K562 (cell line): ENCODE measurements at regions not wholly inside any gene's neighbourhood (a gene's known extent, or its start where the extent isn't known, plus 50 kb on each side); places are given as distances from the start of the nearest gene placed in this dataset.

ENCODE experiments used
- ATAC-seq: fragments of 200-7000 bp; cut with Tn5 transposase; 3 replicates; pipeline ENCODE4 v1.9.1; 2020; ENCODE audit warnings: moderate library complexity
- BruUV-seq: library from RNA; stranded (reverse); fragments of 400-500 nt; replicated peaks from 2 replicates; lab custom pipeline; 2021; lab: Mats Ljungman, UMichigan
- CTCF ChIA-PET: fragments of 300-600 bp; formaldehyde crosslinking; extraction: SDS; loops from one replicate; lab custom pipeline; 2021; ENCODE audit warnings: low intra/inter-chr PET ratio; lab: Yijun Ruan, JAX
- POLR2A ChIA-PET: fragments of 300-600, 350-650 bp; sonication (Branson Sonifier 250); formaldehyde crosslinking; extraction: SDS; loops from one replicate; lab custom pipeline; 2021; ENCODE audit warnings: antibody characterized with exemption, inconsistent platforms; lab: Yijun Ruan, JAX
- DNase-seq, 4 experiments: peaks; one replicate each; pipeline versions ENCODE4 v3.0.0 to v3.0.0-alpha.2; 2011 to 2018; ENCODE audit warnings: low spot score in 3 of 4, mixed read lengths in 3 of 4; ENCODE audit errors: extremely low read depth in 1 of 4
- FAIRE-seq: peaks from 2 replicates; lab custom pipeline; 2011; peaks lifted over from hg19 to GRCh38; lab: Jason Lieb, UNC
- H2AFZ ChIP-seq: 2 replicates; pipeline ENCODE4 v1.6.0; 2011; ENCODE audit warnings: low read depth, low read length, control low read depth, inconsistent platforms
- H3K27ac ChIP-seq: fragments of 200-600 bp; 3 replicates; pipeline ENCODE4 v1.8.0; 2011; ENCODE audit warnings: low read depth, mild to moderate bottlenecking, control low read depth, inconsistent platforms, low read length, moderate library complexity, mixed read lengths; ENCODE audit errors: extremely low read depth
- H3K27me3 ChIP-seq, 2 experiments: fragments of 300-600 bp in 1 of 2; 2 replicates in 1 of 2; 3 replicates in 1 of 2; pipeline versions ENCODE4 v1.6.0 to v1.8.0; 2011; ENCODE audit warnings: inconsistent platforms in 2 of 2, low read length in 2 of 2, mild to moderate bottlenecking in 1 of 2, mixed read lengths in 1 of 2, moderate library complexity in 1 of 2; ENCODE audit not compliant: control insufficient read depth in 2 of 2, insufficient read depth in 2 of 2
- H3K36me3 ChIP-seq: fragments of 300-600 bp; 3 replicates; pipeline ENCODE4 v1.8.0; 2011; ENCODE audit warnings: mild to moderate bottlenecking, low read length, inconsistent platforms; ENCODE audit not compliant: control insufficient read depth, insufficient read depth
- H3K4me1 ChIP-seq, 2 experiments: fragments of 200-600 bp in 1 of 2; replicated peaks in 1 of 2; 2 replicates in 1 of 2; 3 replicates in 1 of 2; pipeline versions ENCODE4 v1.5.1 to v1.8.0; 2011; ENCODE audit warnings: inconsistent platforms in 2 of 2, low read length in 2 of 2, mild to moderate bottlenecking in 1 of 2, mixed read lengths in 1 of 2, moderate library complexity in 1 of 2; ENCODE audit not compliant: control insufficient read depth in 2 of 2, insufficient read depth in 2 of 2
- H3K4me2 ChIP-seq: 2 replicates; pipeline ENCODE4 v1.6.1; 2011; ENCODE audit warnings: low read length, control low read depth, inconsistent platforms, mixed read lengths; ENCODE audit not compliant: insufficient read depth
- H3K4me3 ChIP-seq: fragments of 200-600 bp; sonication (generic), shearing (Covaris generic); 2 replicates; pipeline ENCODE4 v1.5.1; 2016; ENCODE audit warnings: control low read depth, inconsistent platforms
- H3K79me2 ChIP-seq: fragments of 200-600 bp; 3 replicates; pipeline ENCODE4 v1.8.0; 2011; ENCODE audit warnings: low read length, inconsistent platforms; ENCODE audit not compliant: control insufficient read depth, insufficient read depth
- H3K9ac ChIP-seq, 2 experiments: 2 replicates each; pipeline versions ENCODE4 v1.6.0 to v1.6.1; 2011; ENCODE audit warnings: low read depth in 2 of 2, low read length in 2 of 2, control low read depth in 1 of 2, inconsistent platforms in 1 of 2, mild to moderate bottlenecking in 1 of 2, mixed read lengths in 1 of 2; ENCODE audit not compliant: insufficient read depth in 1 of 2
- H3K9me1 ChIP-seq: one replicate; pipeline ENCODE4 v1.6.0; 2011; ENCODE audit warnings: inconsistent platforms, mild to moderate bottlenecking, low read length, moderate library complexity; ENCODE audit not compliant: control insufficient read depth, insufficient read depth
- H3K9me3 ChIP-seq: replicated peaks from 2 replicates; pipeline ENCODE4 v1.5.1; 2011; ENCODE audit warnings: low read depth, low read length, inconsistent platforms; ENCODE audit not compliant: control insufficient read depth, insufficient read depth
- H4K20me1 ChIP-seq: replicated peaks from 2 replicates; pipeline ENCODE4 v1.6.1; 2011; ENCODE audit warnings: low read length, inconsistent platforms, mixed read lengths; ENCODE audit not compliant: control insufficient read depth, insufficient read depth
- CAMTA2 ChIP-seq: fragments of 250-450 bp; sonication (Bioruptor Pico); conservative IDR thresholded peaks from 2 replicates; pipeline ENCODE4 v1.5.1; 2022
- DMBX1 ChIP-seq: fragments of 250-450 bp; sonication (Bioruptor Pico); IDR thresholded peaks from 2 replicates; pipeline ENCODE4 v1.8.0; 2022; ENCODE audit warnings: inconsistent platforms, mild to moderate bottlenecking, moderate library complexity, borderline replicate concordance
- ELF1 ChIP-seq: fragments of 200-800 bp; sonication (Bioruptor generic); IDR thresholded peaks from 2 replicates; pipeline ENCODE4 v1.6.1; 2016; ENCODE audit warnings: missing genetic modification characterization, missing compliant biosample characterization
- HDAC1 ChIP-seq, 2 experiments: fragments of 450-650 bp; IDR thresholded peaks; 2 replicates each; pipeline ENCODE4 v1.6.1; 2016 to 2017; ENCODE audit warnings: inconsistent platforms in 1 of 2, mild to moderate bottlenecking in 1 of 2, moderate library complexity in 1 of 2
- TAF1 ChIP-seq: IDR thresholded peaks from 2 replicates; pipeline ENCODE4 v1.6.1; 2011; ENCODE audit warnings: mild to moderate bottlenecking, low read length, moderate library complexity; ENCODE audit not compliant: insufficient read depth, control insufficient read depth, severe bottlenecking; ENCODE audit errors: extremely low read depth
- ZNF512 ChIP-seq: IDR thresholded peaks from 2 replicates; pipeline ENCODE4 v1.6.1; 2016; ENCODE audit warnings: missing genetic modification characterization, missing compliant biosample characterization
- WGBS: fragments of 100-300 bp; shearing (Covaris generic); methylation state at CpG from one replicate; pipeline ENCODE4 v1.1.6; 2016; ENCODE audit warnings: low coverage, mixed read lengths; ENCODE audit not compliant: insufficient coverage; ENCODE audit errors: missing lambda C conversion rate; 5-methylcytosine and 5-hydroxymethylcytosine counted together
- in situ Hi-C: fragments of 300-500 bp; cut with MboI; formaldehyde crosslinking; loops from 4 replicates; pipeline ENCODE4 v1.15.0; 2018; ENCODE audit warnings: inconsistent platforms, mixed read lengths
- intact Hi-C: fragments of 100-400 bp; cut with micrococcal nuclease; formaldehyde crosslinking; loops from 2 replicates; pipeline ENCODE4 v1.14.2; 2022

- no peak for TF ChIP-seq ZNF512 (tag)
- no peak for TF ChIP-seq TAF1
- no peak for TF ChIP-seq CAMTA2 (CRISPR knock-in tag)
- no peak for TF ChIP-seq DMBX1 (CRISPR knock-in tag)
- TF ChIP-seq, all 486 proteins: peak for 12
These were observed 146.9 kb upstream of the SLC1A3 start (continued) for GRCh38 chr5:36459176-36460135.

- ATAC-seq (peak; percentile 53), FAIRE-seq (no peak), DNase-seq (no peak)
- ChIA-PET CTCF (no interaction called here), POLR2A (interaction anchor here (0.5 to 1.2 kb wide), 5 partner anchors 17 to 46 kb away, joined by 3 to 4 read pairs (median 3); no protein-coding TSS in a partner anchor)
- H3K9ac ChIP-seq: no peak overlapping the region
- H3K9me3 ChIP-seq: no peaks in the 10 kb centered on the region
- intact Hi-C loops: no loop called here
- in situ Hi-C loops: no loop called here
- H3K36me3 ChIP-seq: no peaks in the 10 kb centered on the region
- no peaks in the 10 kb centered on the region for H3K9me1 ChIP-seq
- no peaks in the 10 kb centered on the region for H3K4me1 ChIP-seq
- H3K79me2 ChIP-seq: no peaks in the 10 kb centered on the region
- H3K27ac ChIP-seq: no peak overlapping the region
- no peak overlapping the region for H3K4me2 ChIP-seq
- H4K20me1 ChIP-seq: no peaks in the 10 kb centered on the region
- H3K4me3 ChIP-seq: no peak overlapping the region
- WGBS: 3% methylated on average over 5 of the region's 5 CpGs
- no TSS peak for BruUV-seq
- H2AFZ ChIP-seq: peak overlapping the region; percentile 28
- H3K27me3 ChIP-seq: peaks cover 0 to 13% of the 10 kb centered on the region in 2 experiments; a peak in 2 of 5 replicates
- TF ChIP-seq ELF1 (tag) (0 out of 2 replicates have a peak, but pooled peaks have one; percentile 23), HDAC1 (IDR thresholded peaks at IDR 0.05) (no peak)
These were observed 143.9 kb upstream of the SLC1A3 start for GRCh38 chr5:36462295-36463021.
